Peyer's patch (tissue), 4 donors: ENCODE measurements at regions not wholly inside any gene's neighbourhood (a gene's known extent, or its start where the extent isn't known, plus 50 kb on each side); places are given as distances from the start of the nearest gene placed in this dataset.

ENCODE experiments used
- DNase-seq, 3 donors: peaks; one replicate each; pipeline ENCODE4 v3.0.0-alpha.2; 2017 to 2019
- H3K27ac ChIP-seq, 4 donors: fragments of 200-600 bp; sonication (generic); one replicate each; pipeline ENCODE4 v1.5.1; 2016 to 2019
- H3K27me3 ChIP-seq, 2 donors: fragments of 200-600 bp; sonication (generic); one replicate each; pipeline ENCODE4 v1.5.1; 2019
- H3K36me3 ChIP-seq, 3 donors: fragments of 200-600 bp; sonication (generic); one replicate each; pipeline ENCODE4 v1.5.1; 2016 to 2019
- H3K4me1 ChIP-seq, 4 donors: fragments of 200-600 bp; sonication (generic); one replicate each; pipeline ENCODE4 v1.5.1; 2016 to 2019
- H3K4me3 ChIP-seq, 4 donors: fragments of 200-600 bp; sonication (generic); 1 replicate in 3 of 4; 2 replicates in 1 of 4; pipeline ENCODE4 v1.5.1; 2016 to 2019; ENCODE audit warnings: mild to moderate bottlenecking in 1 of 4
- H3K9me3 ChIP-seq, 4 donors: fragments of 200-600 bp; sonication (generic); one replicate each; pipeline ENCODE4 v1.5.1; 2016 to 2019; ENCODE audit warnings: mild to moderate bottlenecking in 1 of 4
- POLR2A ChIP-seq, 2 donors: fragments of 450-650 bp; IDR thresholded peaks; one replicate each; pipeline ENCODE4 v1.5.1; 2017; ENCODE audit warnings: antibody characterized with exemption in 2 of 2, mild to moderate bottlenecking in 2 of 2, moderate library complexity in 2 of 2
- TF ChIP-seq, protein P1 (sequence below), 6 experiments: fragments of 450-650 bp in 4 of 6; fragments of 200-600 bp in 2 of 6; sonication (generic) in 1 of 6; IDR thresholded peaks; one replicate each; pipeline ENCODE4 v1.5.1; 2017 to 2019; ENCODE audit warnings: antibody characterized with exemption in 6 of 6, mild to moderate bottlenecking in 3 of 6, moderate library complexity in 1 of 6

- DNase-seq, result no peak
- TF ChIP-seq POLR2A (IDR thresholded peaks at IDR 0.05), result no peak
- TF ChIP-seq, protein P1, sequence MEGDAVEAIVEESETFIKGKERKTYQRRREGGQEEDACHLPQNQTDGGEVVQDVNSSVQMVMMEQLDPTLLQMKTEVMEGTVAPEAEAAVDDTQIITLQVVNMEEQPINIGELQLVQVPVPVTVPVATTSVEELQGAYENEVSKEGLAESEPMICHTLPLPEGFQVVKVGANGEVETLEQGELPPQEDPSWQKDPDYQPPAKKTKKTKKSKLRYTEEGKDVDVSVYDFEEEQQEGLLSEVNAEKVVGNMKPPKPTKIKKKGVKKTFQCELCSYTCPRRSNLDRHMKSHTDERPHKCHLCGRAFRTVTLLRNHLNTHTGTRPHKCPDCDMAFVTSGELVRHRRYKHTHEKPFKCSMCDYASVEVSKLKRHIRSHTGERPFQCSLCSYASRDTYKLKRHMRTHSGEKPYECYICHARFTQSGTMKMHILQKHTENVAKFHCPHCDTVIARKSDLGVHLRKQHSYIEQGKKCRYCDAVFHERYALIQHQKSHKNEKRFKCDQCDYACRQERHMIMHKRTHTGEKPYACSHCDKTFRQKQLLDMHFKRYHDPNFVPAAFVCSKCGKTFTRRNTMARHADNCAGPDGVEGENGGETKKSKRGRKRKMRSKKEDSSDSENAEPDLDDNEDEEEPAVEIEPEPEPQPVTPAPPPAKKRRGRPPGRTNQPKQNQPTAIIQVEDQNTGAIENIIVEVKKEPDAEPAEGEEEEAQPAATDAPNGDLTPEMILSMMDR (IDR thresholded peaks at IDR 0.05), result no peak
These were observed 231.4 kb downstream of the LRRN1 start for GRCh38 chr3:4030624-4031023.

GRCh38 chr3:4033296-4033695, 234.1 kb downstream of the LRRN1 start:
- no peak overlapping the region for H3K27ac ChIP-seq

More at GRCh38 chr3:4030624-4031023, 231.4 kb downstream of the LRRN1 start:
- Histone ChIP-seq H3K27me3 (no peaks in the 10 kb centered on the region), H3K4me3 (no peak overlapping the region), H3K9me3 (no peaks in the 10 kb centered on the region), H3K36me3 (no peaks in the 10 kb centered on the region), H3K4me1 (no peaks in the 10 kb centered on the region), H3K27ac (no peak overlapping the region)

GRCh38 chr3:4036046-4036445, 236.8 kb downstream of the LRRN1 start:
- Histone ChIP-seq H3K27ac (no peak overlapping the region), H3K9me3 (no peaks in the 10 kb centered on the region), H3K27me3 (no peaks in the 10 kb centered on the region), H3K4me3 (no peak overlapping the region), H3K36me3 (no peaks in the 10 kb centered on the region), H3K4me1 (no peaks in the 10 kb centered on the region)
- no peak for DNase-seq
- TF ChIP-seq, protein P1 (IDR thresholded peaks at IDR 0.05), result no peak
- TF ChIP-seq POLR2A (IDR thresholded peaks at IDR 0.05), result no peak

More at GRCh38 chr3:4033296-4033695, 234.1 kb downstream of the LRRN1 start:
- no peaks in the 10 kb centered on the region for H3K4me1 ChIP-seq
- no peaks in the 10 kb centered on the region for H3K36me3 ChIP-seq
- no peak for TF ChIP-seq POLR2A (IDR thresholded peaks at IDR 0.05)
- TF ChIP-seq, protein P1 (IDR thresholded peaks at IDR 0.05), result no peak
- no peak for DNase-seq
- H3K27me3 ChIP-seq, result no peaks in the 10 kb centered on the region
- H3K9me3 ChIP-seq, result no peaks in the 10 kb centered on the region
- H3K4me3 ChIP-seq, result no peak overlapping the region

- Histone ChIP-seq H3K36me3 (no peaks in the 10 kb centered on the region), H3K27ac (no peak overlapping the region), H3K4me1 (no peaks in the 10 kb centered on the region), H3K9me3 (no peaks in the 10 kb centered on the region), H3K4me3 (no peak overlapping the region), H3K27me3 (no peaks in the 10 kb centered on the region)
- peak in 2 of 3 donors; percentile 59 to 65 for DNase-seq
- TF ChIP-seq POLR2A (IDR thresholded peaks at IDR 0.05), result no peak
- TF ChIP-seq, protein P1 (IDR thresholded peaks at IDR 0.05), result no peak
These were observed 239.1 kb downstream of the LRRN1 start for GRCh38 chr3:4038351-4038750.

GRCh38 chr3:4042070-4042469, 242.8 kb downstream of the LRRN1 start:
- Histone ChIP-seq H3K36me3 (no peaks in the 10 kb centered on the region), H3K9me3 (no peaks in the 10 kb centered on the region), H3K4me1 (no peaks in the 10 kb centered on the region), H3K27ac (no peak overlapping the region), H3K27me3 (no peaks in the 10 kb centered on the region), H3K4me3 (no peak overlapping the region)
- DNase-seq, result no peak
- TF ChIP-seq POLR2A (IDR thresholded peaks at IDR 0.05), result no peak
- TF ChIP-seq, protein P1 (IDR thresholded peaks at IDR 0.05), result no peak

- Histone ChIP-seq H3K27me3 (no peaks in the 10 kb centered on the region), H3K9me3 (no peaks in the 10 kb centered on the region), H3K4me3 (no peak overlapping the region), H3K36me3 (no peaks in the 10 kb centered on the region), H3K4me1 (no peaks in the 10 kb centered on the region), H3K27ac (no peak overlapping the region)
- TF ChIP-seq, protein P1 (IDR thresholded peaks at IDR 0.05), result no peak
- TF ChIP-seq POLR2A (IDR thresholded peaks at IDR 0.05), result no peak
- DNase-seq, result no peak
These were observed 243.6 kb downstream of the LRRN1 start for GRCh38 chr3:4042869-4043268.
